CD14-positive monocyte (primary cell): ENCODE measurements at regions not wholly inside any gene's neighbourhood (a gene's known extent, or its start where the extent isn't known, plus 50 kb on each side); places are given as distances from the start of the nearest gene placed in this dataset.

Experiments
- DNase-seq, 3 donors: peaks; one replicate each; pipeline ENCODE4 v3.0.0-alpha.2; 2011 to 2022
- H2AFZ ChIP-seq: 2 replicates; pipeline ENCODE4 v1.6.0; 2012; ENCODE audit warnings: mild to moderate bottlenecking, low read depth, low read length, inconsistent platforms; ENCODE audit not compliant: insufficient read depth, poor library complexity, severe bottlenecking
- H3K27ac ChIP-seq, 2 donors: 1 replicate in 1 of 2; 2 replicates in 1 of 2; pipeline ENCODE4 v1.5.1; 2012 to 2013; ENCODE audit warnings: low read length in 2 of 2, control low read depth in 1 of 2, inconsistent platforms in 1 of 2, low read depth in 1 of 2, mild to moderate bottlenecking in 1 of 2
- H3K27me3 ChIP-seq, 2 donors: one replicate each; pipeline versions ENCODE4 v1.6.0 to v1.6.1; 2011 to 2013; ENCODE audit warnings: low read length in 2 of 2; ENCODE audit not compliant: control insufficient read depth in 2 of 2, insufficient read depth in 2 of 2
- H3K36me3 ChIP-seq, 2 donors: replicated peaks in 1 of 2; 1 replicate in 1 of 2; 2 replicates in 1 of 2; pipeline versions ENCODE4 v1.5.1 to v1.6.1; 2012 to 2013; ENCODE audit warnings: low read length in 2 of 2, control low read depth in 1 of 2, inconsistent platforms in 1 of 2, mild to moderate bottlenecking in 1 of 2; ENCODE audit not compliant: insufficient read depth in 2 of 2, control insufficient read depth in 1 of 2
- H3K4me1 ChIP-seq, 2 donors: 1 replicate in 1 of 2; 2 replicates in 1 of 2; pipeline versions ENCODE4 v1.5.1 to v1.6.1; 2012 to 2013; ENCODE audit warnings: low read length in 2 of 2, control low read depth in 1 of 2, inconsistent platforms in 1 of 2, mild to moderate bottlenecking in 1 of 2, moderate library complexity in 1 of 2; ENCODE audit not compliant: insufficient read depth in 2 of 2, control insufficient read depth in 1 of 2
- H3K4me2 ChIP-seq: replicated peaks from 2 replicates; pipeline ENCODE3; 2012; ENCODE audit warnings: low read length, moderate library complexity, mild to moderate bottlenecking; ENCODE audit not compliant: poor library complexity, severe bottlenecking; ENCODE audit errors: extremely low read depth
- H3K4me3 ChIP-seq, 3 experiments: fragments of 200-600 bp in 1 of 3; sonication (generic) in 1 of 3; replicated peaks in 1 of 3; 1 replicate in 2 of 3; 2 replicates in 1 of 3; pipeline ENCODE4 v1.5.1; 2011 to 2013; ENCODE audit warnings: low read length in 3 of 3, mild to moderate bottlenecking in 3 of 3, control low read depth in 2 of 3, low read depth in 2 of 3, inconsistent platforms in 1 of 3, moderate library complexity in 1 of 3
- H3K79me2 ChIP-seq: 2 replicates; pipeline ENCODE4 v1.6.0; 2012; ENCODE audit warnings: mild to moderate bottlenecking, control low read depth, inconsistent platforms, low read length, moderate library complexity; ENCODE audit not compliant: insufficient read depth
- H3K9ac ChIP-seq: 2 replicates; pipeline ENCODE4 v1.6.0; 2017; ENCODE audit warnings: low read length, mild to moderate bottlenecking; ENCODE audit not compliant: insufficient read depth, poor library complexity, severe bottlenecking
- H3K9me3 ChIP-seq, 2 donors: replicated peaks in 1 of 2; 1 replicate in 1 of 2; 2 replicates in 1 of 2; pipeline versions ENCODE4 v1.5.1 to v1.6.1; 2012 to 2013; ENCODE audit warnings: low read length in 2 of 2, control low read depth in 1 of 2; ENCODE audit not compliant: control insufficient read depth in 1 of 2, insufficient read depth in 1 of 2
- H4K20me1 ChIP-seq: 2 replicates; pipeline ENCODE4 v1.6.0; 2012; ENCODE audit warnings: mild to moderate bottlenecking, low read length, control low read depth, moderate library complexity; ENCODE audit not compliant: insufficient read depth
- H3K27ac Mint-ChIP-seq, 7 donors: one replicate each; pipeline ENCODE4 v1.8.0; 2020; ENCODE audit warnings: mild to moderate bottlenecking in 7 of 7, mixed read lengths in 7 of 7, moderate library complexity in 6 of 7, inconsistent platforms in 2 of 7
- H3K27me3 Mint-ChIP-seq, 3 donors: one replicate each; pipeline ENCODE4 v1.8.0; 2021 to 2022; ENCODE audit warnings: low read depth in 3 of 3, mild to moderate bottlenecking in 3 of 3, mixed read lengths in 3 of 3, moderate library complexity in 3 of 3, inconsistent platforms in 1 of 3
- H3K36me3 Mint-ChIP-seq, 2 donors: one replicate each; pipeline ENCODE4 v1.8.0; 2020; ENCODE audit warnings: mixed read lengths in 2 of 2, inconsistent platforms in 1 of 2, mild to moderate bottlenecking in 1 of 2
- H3K4me1 Mint-ChIP-seq: one replicate; pipeline ENCODE4 v1.8.0; 2020; ENCODE audit warnings: mild to moderate bottlenecking, mixed read lengths
- H3K4me3 Mint-ChIP-seq, 2 donors: one replicate each; pipeline ENCODE4 v1.8.0; 2020; ENCODE audit warnings: mild to moderate bottlenecking in 2 of 2, mixed read lengths in 2 of 2, moderate library complexity in 1 of 2
- H3K9me3 Mint-ChIP-seq, 7 donors: one replicate each; pipeline ENCODE4 v1.8.0; 2020 to 2022; ENCODE audit warnings: mixed read lengths in 7 of 7, mild to moderate bottlenecking in 6 of 7, moderate library complexity in 6 of 7, inconsistent platforms in 2 of 7
- intact Hi-C, 2 donors: fragments of 100-400 bp; cut with micrococcal nuclease; formaldehyde crosslinking; loops; one replicate each; pipeline versions ENCODE4 v1.15.0 to v1.15.1; 2023
- TF ChIP-seq, protein P1 (sequence below): fragments of 200-600 bp; IDR thresholded peaks from one replicate; pipeline ENCODE4 v1.8.0; 2022; ENCODE audit warnings: antibody characterized with exemption, mild to moderate bottlenecking

DNA sequence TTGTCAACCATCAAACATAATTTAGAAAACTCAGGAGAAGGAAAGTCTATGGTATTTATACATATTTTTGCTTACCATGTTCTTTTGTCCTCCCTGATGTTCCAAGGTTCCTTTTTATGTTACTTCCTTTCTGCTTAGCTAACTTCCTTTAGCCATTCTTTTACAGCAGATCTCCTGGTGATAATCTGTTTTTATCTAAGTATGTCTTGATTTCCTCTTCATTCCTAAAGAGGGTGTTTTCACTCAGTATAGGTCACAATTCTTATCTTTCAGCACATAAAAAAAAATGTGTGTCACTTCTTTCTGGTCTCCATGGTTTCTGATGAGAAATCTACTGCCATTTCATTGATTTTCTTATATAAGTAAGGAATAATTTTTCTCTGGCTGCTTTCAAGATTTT lies 384.4 kb upstream of the PDE4D start:
- H3K4me3 ChIP-seq: no peak overlapping the region
- H3K4me2 ChIP-seq: no peak overlapping the region
- no peak overlapping the region for H3K27ac Mint-ChIP-seq
- H3K27me3 ChIP-seq: no peaks in the 10 kb centered on the region
- H3K4me1 Mint-ChIP-seq: peaks cover 39% of the 10 kb centered on the region
- no peak overlapping the region for H3K9ac ChIP-seq
- H3K36me3 Mint-ChIP-seq: no peaks in the 10 kb centered on the region
- H3K27me3 Mint-ChIP-seq: no peaks in the 10 kb centered on the region
- no peak for DNase-seq
- intact Hi-C loops: no loop called here
- peaks cover 12 to 26% of the 10 kb centered on the region in 2 donors for H3K4me1 ChIP-seq
- no peak overlapping the region for H3K4me3 Mint-ChIP-seq
- H3K9me3 Mint-ChIP-seq: peaks cover 0 to 5% (median 3%) of the 10 kb centered on the region in 7 donors
- H2AFZ ChIP-seq: no peak overlapping the region
- H3K27ac ChIP-seq: no peak overlapping the region
- H4K20me1 ChIP-seq: no peaks in the 10 kb centered on the region
- TF ChIP-seq, protein P1, sequence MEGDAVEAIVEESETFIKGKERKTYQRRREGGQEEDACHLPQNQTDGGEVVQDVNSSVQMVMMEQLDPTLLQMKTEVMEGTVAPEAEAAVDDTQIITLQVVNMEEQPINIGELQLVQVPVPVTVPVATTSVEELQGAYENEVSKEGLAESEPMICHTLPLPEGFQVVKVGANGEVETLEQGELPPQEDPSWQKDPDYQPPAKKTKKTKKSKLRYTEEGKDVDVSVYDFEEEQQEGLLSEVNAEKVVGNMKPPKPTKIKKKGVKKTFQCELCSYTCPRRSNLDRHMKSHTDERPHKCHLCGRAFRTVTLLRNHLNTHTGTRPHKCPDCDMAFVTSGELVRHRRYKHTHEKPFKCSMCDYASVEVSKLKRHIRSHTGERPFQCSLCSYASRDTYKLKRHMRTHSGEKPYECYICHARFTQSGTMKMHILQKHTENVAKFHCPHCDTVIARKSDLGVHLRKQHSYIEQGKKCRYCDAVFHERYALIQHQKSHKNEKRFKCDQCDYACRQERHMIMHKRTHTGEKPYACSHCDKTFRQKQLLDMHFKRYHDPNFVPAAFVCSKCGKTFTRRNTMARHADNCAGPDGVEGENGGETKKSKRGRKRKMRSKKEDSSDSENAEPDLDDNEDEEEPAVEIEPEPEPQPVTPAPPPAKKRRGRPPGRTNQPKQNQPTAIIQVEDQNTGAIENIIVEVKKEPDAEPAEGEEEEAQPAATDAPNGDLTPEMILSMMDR: no peak
- H3K36me3 ChIP-seq: no peaks in the 10 kb centered on the region
- no peaks in the 10 kb centered on the region for H3K79me2 ChIP-seq
- H3K9me3 ChIP-seq: no peaks in the 10 kb centered on the region

DNA sequence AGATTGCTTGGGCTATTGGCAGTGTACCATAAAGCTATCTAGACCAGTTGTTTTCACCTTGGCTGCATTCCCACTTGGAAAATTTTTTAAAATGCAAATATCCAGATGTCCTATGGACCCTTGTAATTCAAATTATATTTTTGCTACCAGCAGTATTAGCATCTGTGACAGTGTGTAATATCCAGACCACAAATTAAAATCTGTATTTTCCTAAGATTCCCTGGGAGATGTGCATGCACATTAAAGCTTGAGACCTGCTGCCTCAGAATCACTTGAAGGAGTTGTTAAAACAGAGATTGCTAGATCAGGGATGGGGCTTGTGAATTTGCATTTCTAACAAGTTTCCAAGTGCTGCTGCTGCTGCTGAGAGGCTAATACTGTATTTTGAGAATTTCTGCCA lies 381.2 kb upstream of the PDE4D start:
- no peak overlapping the region for H3K4me3 ChIP-seq
- Mint-ChIP-seq H3K4me1 (peaks cover 61% of the 10 kb centered on the region), H3K4me3 (no peak overlapping the region), H3K9me3 (peaks cover 0 to 5% (median 2%) of the 10 kb centered on the region in 7 donors), H3K27me3 (no peaks in the 10 kb centered on the region), H3K36me3 (no peaks in the 10 kb centered on the region), H3K27ac (no peak overlapping the region)
- H4K20me1 ChIP-seq: no peaks in the 10 kb centered on the region
- TF ChIP-seq, protein P1: no peak
- H3K4me1 ChIP-seq: peaks cover 25 to 48% of the 10 kb centered on the region in 2 donors
- no peaks in the 10 kb centered on the region for H3K79me2 ChIP-seq
- no peak overlapping the region for H3K9ac ChIP-seq
- H3K36me3 ChIP-seq: no peaks in the 10 kb centered on the region
- DNase-seq: no peak
- intact Hi-C loops: no loop called here
- no peaks in the 10 kb centered on the region for H3K27me3 ChIP-seq
- no peak overlapping the region for H2AFZ ChIP-seq
- H3K9me3 ChIP-seq: no peaks in the 10 kb centered on the region
- no peak overlapping the region for H3K27ac ChIP-seq
- no peak overlapping the region for H3K4me2 ChIP-seq
